Adrenal gland (tissue), 5 donors: ENCODE measurements at regions not wholly inside any gene's neighbourhood (a gene's known extent, or its start where the extent isn't known, plus 50 kb on each side); places are given as distances from the start of the nearest gene placed in this dataset.

ENCODE experiments used
- POLR2A ChIP-seq, 2 donors: fragments of 450-650 bp; IDR thresholded peaks; one replicate each; pipeline ENCODE4 v1.6.1; 2017; ENCODE audit warnings: antibody characterized with exemption in 2 of 2, mild to moderate bottlenecking in 2 of 2, moderate library complexity in 1 of 2
- TF ChIP-seq, protein P1 (sequence below), 6 experiments: fragments of 450-650 bp in 4 of 6; fragments of 200-600 bp in 2 of 6; sonication (generic) in 1 of 6; IDR thresholded peaks; 1 replicate in 5 of 6; 2 replicates in 1 of 6; pipeline versions ENCODE4 v1.5.1 to v1.8.0; 2016 to 2021; ENCODE audit warnings: antibody characterized with exemption in 6 of 6, mild to moderate bottlenecking in 2 of 6, moderate library complexity in 1 of 6
- donor health status: DM: no; HTN: no; CAD: no.

DNA sequence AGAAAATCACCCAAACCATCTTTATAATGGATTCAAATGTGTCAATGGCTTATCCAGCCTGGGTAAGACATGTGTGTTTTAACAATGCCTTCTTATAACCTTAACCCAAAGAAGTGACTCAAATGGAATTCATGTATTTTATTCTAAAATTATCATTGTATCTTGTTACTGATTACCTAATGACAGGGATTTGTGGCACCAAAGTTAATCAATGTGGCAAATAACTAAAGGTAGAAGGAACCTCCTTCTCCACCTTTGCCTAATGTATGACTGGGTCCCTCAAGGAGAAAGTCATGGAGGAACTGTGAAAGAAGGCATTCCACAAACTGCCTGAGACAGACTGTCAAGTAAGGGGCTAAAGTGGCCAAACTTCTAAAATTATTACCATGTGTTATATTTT, 84.4 kb upstream of the ITGA1 start:
- TF ChIP-seq, protein P1, sequence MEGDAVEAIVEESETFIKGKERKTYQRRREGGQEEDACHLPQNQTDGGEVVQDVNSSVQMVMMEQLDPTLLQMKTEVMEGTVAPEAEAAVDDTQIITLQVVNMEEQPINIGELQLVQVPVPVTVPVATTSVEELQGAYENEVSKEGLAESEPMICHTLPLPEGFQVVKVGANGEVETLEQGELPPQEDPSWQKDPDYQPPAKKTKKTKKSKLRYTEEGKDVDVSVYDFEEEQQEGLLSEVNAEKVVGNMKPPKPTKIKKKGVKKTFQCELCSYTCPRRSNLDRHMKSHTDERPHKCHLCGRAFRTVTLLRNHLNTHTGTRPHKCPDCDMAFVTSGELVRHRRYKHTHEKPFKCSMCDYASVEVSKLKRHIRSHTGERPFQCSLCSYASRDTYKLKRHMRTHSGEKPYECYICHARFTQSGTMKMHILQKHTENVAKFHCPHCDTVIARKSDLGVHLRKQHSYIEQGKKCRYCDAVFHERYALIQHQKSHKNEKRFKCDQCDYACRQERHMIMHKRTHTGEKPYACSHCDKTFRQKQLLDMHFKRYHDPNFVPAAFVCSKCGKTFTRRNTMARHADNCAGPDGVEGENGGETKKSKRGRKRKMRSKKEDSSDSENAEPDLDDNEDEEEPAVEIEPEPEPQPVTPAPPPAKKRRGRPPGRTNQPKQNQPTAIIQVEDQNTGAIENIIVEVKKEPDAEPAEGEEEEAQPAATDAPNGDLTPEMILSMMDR (IDR thresholded peaks at IDR 0.05) = no peak
- no peak for TF ChIP-seq POLR2A (IDR thresholded peaks at IDR 0.05)
